Panc1 (cell line): ENCODE measurements at regions not wholly inside any gene's neighbourhood (a gene's known extent, or its start where the extent isn't known, plus 50 kb on each side); places are given as distances from the start of the nearest gene placed in this dataset.

ENCODE experiments used
- SIN3A ChIP-seq: IDR thresholded peaks from 2 replicates; pipeline ENCODE4 v1.6.1; 2012; ENCODE audit warnings: low read depth, mild to moderate bottlenecking, low read length, moderate library complexity, borderline replicate concordance; ENCODE audit not compliant: insufficient read depth
- TF ChIP-seq, protein P1 (sequence below): fragments of 450-650 bp; IDR thresholded peaks from 2 replicates; pipeline ENCODE4 v1.5.1; 2017; ENCODE audit warnings: mild to moderate bottlenecking

- TF ChIP-seq, protein P1, sequence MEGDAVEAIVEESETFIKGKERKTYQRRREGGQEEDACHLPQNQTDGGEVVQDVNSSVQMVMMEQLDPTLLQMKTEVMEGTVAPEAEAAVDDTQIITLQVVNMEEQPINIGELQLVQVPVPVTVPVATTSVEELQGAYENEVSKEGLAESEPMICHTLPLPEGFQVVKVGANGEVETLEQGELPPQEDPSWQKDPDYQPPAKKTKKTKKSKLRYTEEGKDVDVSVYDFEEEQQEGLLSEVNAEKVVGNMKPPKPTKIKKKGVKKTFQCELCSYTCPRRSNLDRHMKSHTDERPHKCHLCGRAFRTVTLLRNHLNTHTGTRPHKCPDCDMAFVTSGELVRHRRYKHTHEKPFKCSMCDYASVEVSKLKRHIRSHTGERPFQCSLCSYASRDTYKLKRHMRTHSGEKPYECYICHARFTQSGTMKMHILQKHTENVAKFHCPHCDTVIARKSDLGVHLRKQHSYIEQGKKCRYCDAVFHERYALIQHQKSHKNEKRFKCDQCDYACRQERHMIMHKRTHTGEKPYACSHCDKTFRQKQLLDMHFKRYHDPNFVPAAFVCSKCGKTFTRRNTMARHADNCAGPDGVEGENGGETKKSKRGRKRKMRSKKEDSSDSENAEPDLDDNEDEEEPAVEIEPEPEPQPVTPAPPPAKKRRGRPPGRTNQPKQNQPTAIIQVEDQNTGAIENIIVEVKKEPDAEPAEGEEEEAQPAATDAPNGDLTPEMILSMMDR: no peak
- no peak for TF ChIP-seq SIN3A
Observed at GRCh38 chrX:142831961-142832530, 193.7 kb upstream of the SPANXN4 start.
